Natural killer cell treated with Interleukin-12 subunit alpha and Interleukin-12 subunit beta and Interleukin-15 and Interleukin-18, amount 100 ng/mL, for 72 hours (primary cell): ENCODE measurements at regions not wholly inside any gene's neighbourhood (a gene's known extent, or its start where the extent isn't known, plus 50 kb on each side); places are given as distances from the start of the nearest gene placed in this dataset.
"Not testable (repeated sequence)": the region's sequence is repeated elsewhere in the genome, so short reads cannot be mapped to it uniquely, and the experiment has no call there.

Experiments
- ATAC-seq, 2 donors: fragments of 150-1000 bp; cut with Tn5 transposase in 1 of 2; sonication (Bioruptor Pico), chemical (Tn5 transposase) in 1 of 2; 2 replicates each; pipeline ENCODE4 v1.10.0; 2021
- DNase-seq: peaks from one replicate; pipeline ENCODE4 v3.0.0; 2022; ENCODE audit warnings: low spot score
- H3K27ac Mint-ChIP-seq, 2 donors: 1 replicate in 1 of 2; 2 replicates in 1 of 2; pipeline ENCODE4 v1.8.0; 2022; ENCODE audit warnings: mixed read lengths in 2 of 2, mild to moderate bottlenecking in 1 of 2, moderate library complexity in 1 of 2
- H3K27me3 Mint-ChIP-seq, 2 donors: 1 replicate in 1 of 2; 2 replicates in 1 of 2; pipeline ENCODE4 v1.8.0; 2022; ENCODE audit warnings: mixed read lengths in 2 of 2
- H3K36me3 Mint-ChIP-seq: one replicate; pipeline ENCODE4 v1.8.0; 2022; ENCODE audit warnings: mixed read lengths
- H3K4me1 Mint-ChIP-seq, 2 donors: 1 replicate in 1 of 2; 2 replicates in 1 of 2; pipeline ENCODE4 v1.8.0; 2022; ENCODE audit warnings: low read depth in 2 of 2, mixed read lengths in 2 of 2, mild to moderate bottlenecking in 1 of 2
- H3K4me3 Mint-ChIP-seq: one replicate; pipeline ENCODE4 v1.8.0; 2022; ENCODE audit warnings: mixed read lengths
- H3K9me3 Mint-ChIP-seq: 2 replicates; pipeline ENCODE4 v1.8.0; 2022; ENCODE audit warnings: mixed read lengths

DNA sequence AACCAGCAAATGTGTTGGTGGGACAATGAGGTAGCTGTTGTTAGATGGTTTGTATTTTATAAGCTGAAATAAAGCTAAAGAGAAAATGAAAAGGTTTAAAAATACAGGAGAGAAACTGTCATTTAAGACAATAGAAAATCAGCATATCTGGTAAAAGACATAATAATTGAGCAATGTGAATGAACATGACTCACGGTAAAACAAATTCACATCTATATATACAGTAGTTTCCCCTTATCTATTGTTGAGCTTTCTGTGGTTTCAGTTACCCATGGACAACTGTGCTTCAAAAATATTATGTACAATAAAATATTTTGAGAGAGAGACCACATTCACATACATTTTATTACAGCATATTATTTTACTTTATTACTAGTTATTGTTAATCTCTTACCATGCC, 1649.8 kb downstream of the EFNA5 start:
- Mint-ChIP-seq H3K27ac (no peak overlapping the region), H3K9me3 (peaks cover 22% of the 10 kb centered on the region), H3K27me3 (no peaks in the 10 kb centered on the region), H3K4me1 (no peaks in the 10 kb centered on the region), H3K4me3 (no peak overlapping the region), H3K36me3 (peaks cover 4% of the 10 kb centered on the region)
- no peak for DNase-seq
- ATAC-seq, result no peak

- H3K36me3 Mint-ChIP-seq, result peaks cover 4% of the 10 kb centered on the region
- no peaks in the 10 kb centered on the region for H3K4me1 Mint-ChIP-seq
- H3K9me3 Mint-ChIP-seq, result peaks cover 17% of the 10 kb centered on the region
- H3K27ac Mint-ChIP-seq, result no peak overlapping the region
- DNase-seq (no peak), ATAC-seq (no peak)
- no peak overlapping the region for H3K4me3 Mint-ChIP-seq
- no peaks in the 10 kb centered on the region for H3K27me3 Mint-ChIP-seq
Observed at GRCh38 chr5:106019261-106019660, 1651.5 kb downstream of the EFNA5 start.

GRCh38 chr5:106017243-106017857, 1653.4 kb downstream of the EFNA5 start:
- no peak overlapping the region for H3K4me3 Mint-ChIP-seq
- no peak for ATAC-seq

DNA sequence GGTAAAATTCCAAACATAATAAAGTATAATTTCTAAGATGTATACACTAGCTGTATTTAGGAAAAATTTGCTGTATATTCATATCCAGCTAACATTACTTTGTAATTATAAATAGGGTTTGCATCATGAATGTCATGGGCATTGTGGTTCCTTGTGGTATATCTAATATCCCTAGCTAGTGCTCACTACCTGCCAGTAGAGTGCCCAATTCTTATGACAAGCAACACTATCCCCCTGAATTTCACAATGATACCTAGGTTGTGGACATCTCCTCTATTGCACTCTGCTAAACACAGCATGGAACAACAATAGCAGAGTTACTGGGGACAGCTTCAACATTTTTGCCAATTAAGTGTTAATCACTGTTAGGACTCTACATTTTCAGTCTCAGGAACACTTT, 1656.5 kb downstream of the EFNA5 start:
- DNase-seq, result no peak
- Mint-ChIP-seq H3K27me3 (no peaks in the 10 kb centered on the region), H3K27ac (no peak overlapping the region), H3K9me3 (peaks cover 14% of the 10 kb centered on the region), H3K36me3 (no peaks in the 10 kb centered on the region), H3K4me1 (no peaks in the 10 kb centered on the region), H3K4me3 (no peak overlapping the region)
- no peak for ATAC-seq

More at GRCh38 chr5:106017243-106017857, 1653.4 kb downstream of the EFNA5 start:
- H3K27ac Mint-ChIP-seq, result no peak overlapping the region
- H3K4me1 Mint-ChIP-seq, result no peaks in the 10 kb centered on the region
- no peak for DNase-seq
- peaks cover 4% of the 10 kb centered on the region for H3K36me3 Mint-ChIP-seq
- no peaks in the 10 kb centered on the region for H3K27me3 Mint-ChIP-seq
- peaks cover 17% of the 10 kb centered on the region for H3K9me3 Mint-ChIP-seq

DNA sequence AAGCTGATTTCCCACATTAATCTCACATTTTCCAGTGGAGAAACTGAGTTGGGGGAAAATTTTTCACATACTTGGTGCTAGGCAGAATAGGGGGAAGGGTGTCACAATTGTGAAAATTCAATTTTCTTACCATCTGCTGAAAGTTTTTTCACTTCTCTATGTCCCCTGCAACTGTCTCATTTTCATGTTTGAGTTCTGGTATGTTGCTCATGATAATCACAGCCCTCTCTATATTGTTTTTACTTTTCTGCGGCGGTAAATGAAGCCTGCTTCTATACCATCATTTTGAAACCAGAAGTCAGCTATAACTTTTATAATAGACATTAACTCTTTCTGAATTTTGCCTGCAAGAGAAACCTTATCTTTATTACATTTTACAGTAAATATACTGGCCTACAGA, 1664.5 kb downstream of the EFNA5 start:
- Mint-ChIP-seq H3K36me3 (peaks cover 4% of the 10 kb centered on the region), H3K4me3 (no peak overlapping the region), H3K27me3 (no peaks in the 10 kb centered on the region), H3K27ac (no peak overlapping the region), H3K9me3 (peaks cover 23% of the 10 kb centered on the region), H3K4me1 (no peaks in the 10 kb centered on the region)
- ATAC-seq, result no peak
- DNase-seq, result no peak

DNA sequence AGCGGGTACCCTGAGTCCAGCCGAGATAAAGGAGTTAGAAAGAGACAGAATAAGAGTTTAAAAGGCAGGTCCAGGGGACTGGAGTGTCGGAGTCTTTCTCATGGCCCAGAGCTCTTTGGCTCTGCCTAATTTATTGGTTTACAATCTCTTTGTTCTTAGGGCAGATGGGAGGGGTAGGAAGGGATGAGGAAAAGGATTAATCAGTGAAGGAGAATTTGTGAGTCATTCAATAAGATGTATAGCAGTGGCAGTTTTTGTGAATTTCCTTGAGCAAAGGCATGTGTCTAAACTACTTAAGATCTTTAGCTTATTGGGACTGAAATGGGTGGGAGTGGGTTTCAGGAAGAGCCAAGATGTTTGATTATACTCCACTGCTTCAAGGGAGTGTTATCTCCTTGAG, 1671.7 kb downstream of the EFNA5 start:
- not testable (repeated sequence) for H3K27ac Mint-ChIP-seq, H3K36me3 Mint-ChIP-seq, DNase-seq, H3K27me3 Mint-ChIP-seq, ATAC-seq, H3K4me3 Mint-ChIP-seq, H3K4me1 Mint-ChIP-seq
- peaks cover 27% of the 10 kb centered on the region for H3K9me3 Mint-ChIP-seq

- no peak overlapping the region for H3K4me3 Mint-ChIP-seq
- no peak overlapping the region for H3K27ac Mint-ChIP-seq
- no peaks in the 10 kb centered on the region for H3K4me1 Mint-ChIP-seq
- peaks cover 14% of the 10 kb centered on the region for H3K9me3 Mint-ChIP-seq
- ATAC-seq, result no peak
- no peaks in the 10 kb centered on the region for H3K36me3 Mint-ChIP-seq
- no peaks in the 10 kb centered on the region for H3K27me3 Mint-ChIP-seq
- no peak for DNase-seq
Observed at GRCh38 chr5:105993027-105993426, 1677.7 kb downstream of the EFNA5 start.

DNA sequence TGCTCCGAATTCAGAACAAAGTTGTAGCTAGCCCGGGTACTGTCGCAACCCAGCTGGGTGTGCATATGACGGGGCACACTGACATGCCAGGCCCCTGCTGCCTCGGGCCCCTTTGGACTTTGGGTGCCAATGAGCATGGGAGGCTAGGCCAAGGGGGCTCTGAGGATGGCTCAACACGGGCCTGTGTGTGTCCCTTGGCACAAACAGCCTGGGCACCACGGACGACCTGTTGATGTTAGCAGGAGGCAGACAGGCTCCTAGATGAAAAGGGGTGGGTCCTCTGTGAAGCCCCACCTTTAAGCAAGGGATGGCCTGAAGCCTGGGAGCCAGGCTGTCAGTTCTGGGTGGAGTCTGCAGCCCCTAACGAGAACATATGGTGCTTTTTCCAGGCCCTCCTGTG, 1688.2 kb downstream of the EFNA5 start:
- Mint-ChIP-seq H3K27me3 (no peaks in the 10 kb centered on the region), H3K27ac (no peak overlapping the region), H3K9me3 (peaks cover 4% of the 10 kb centered on the region), H3K36me3 (no peaks in the 10 kb centered on the region), H3K4me3 (no peak overlapping the region), H3K4me1 (no peaks in the 10 kb centered on the region)
- ATAC-seq (peak in 1 of 2 donors; percentile 31), DNase-seq (no peak)

GRCh38 chr5:105978011-105978410, 1692.7 kb downstream of the EFNA5 start:
- Mint-ChIP-seq H3K9me3 (peaks cover 7% of the 10 kb centered on the region), H3K4me3 (no peak overlapping the region), H3K4me1 (no peaks in the 10 kb centered on the region), H3K27me3 (no peaks in the 10 kb centered on the region), H3K36me3 (no peaks in the 10 kb centered on the region), H3K27ac (no peak overlapping the region)
- ATAC-seq (no peak), DNase-seq (no peak)

DNA sequence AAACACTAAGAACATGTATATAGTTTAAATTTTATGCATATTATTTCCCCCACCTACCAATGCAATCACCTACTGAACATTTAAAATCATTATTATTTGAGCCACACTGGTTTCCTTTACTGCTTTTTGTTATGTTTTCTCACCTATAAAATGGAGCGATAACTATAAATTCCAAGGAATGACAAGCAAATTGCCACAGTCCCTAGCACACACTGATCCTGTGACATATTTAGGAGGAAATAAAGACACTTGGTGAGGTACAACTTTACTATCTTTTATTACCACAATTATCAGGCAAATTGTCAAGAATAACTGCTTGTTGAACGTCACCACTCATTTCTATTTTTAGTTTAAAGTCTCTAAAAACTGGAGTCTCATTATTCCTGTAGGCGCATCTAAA, 1693.6 kb downstream of the EFNA5 start:
- H3K36me3 Mint-ChIP-seq, result no peaks in the 10 kb centered on the region
- H3K27ac Mint-ChIP-seq, result no peak overlapping the region
- no peaks in the 10 kb centered on the region for H3K4me1 Mint-ChIP-seq
- ATAC-seq (no peak), DNase-seq (no peak)
- H3K4me3 Mint-ChIP-seq, result no peak overlapping the region
- H3K9me3 Mint-ChIP-seq, result peaks cover 7% of the 10 kb centered on the region
- H3K27me3 Mint-ChIP-seq, result no peaks in the 10 kb centered on the region

DNA sequence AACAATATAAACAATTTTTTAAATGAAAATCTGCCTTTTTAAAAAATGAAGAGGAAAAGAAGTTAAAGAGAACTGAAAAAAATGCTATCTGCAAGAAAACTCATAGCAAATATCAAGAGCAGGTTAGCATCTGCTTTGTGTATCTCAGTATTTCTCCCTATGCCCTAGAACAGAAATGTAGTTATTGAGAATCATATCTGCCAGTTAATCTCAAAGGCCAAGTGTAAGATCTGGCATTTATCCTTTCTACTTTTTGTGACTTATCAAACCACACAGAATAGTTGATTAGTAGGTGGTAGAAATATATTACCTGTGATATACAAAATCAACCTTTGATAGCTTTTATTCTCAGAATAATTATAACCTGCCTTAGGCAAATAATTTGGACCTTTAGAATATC, 1699.8 kb downstream of the EFNA5 start:
- Mint-ChIP-seq H3K36me3 (no peaks in the 10 kb centered on the region), H3K27me3 (no peaks in the 10 kb centered on the region), H3K27ac (no peak overlapping the region), H3K4me1 (no peaks in the 10 kb centered on the region), H3K4me3 (no peak overlapping the region), H3K9me3 (peaks cover 11% of the 10 kb centered on the region)
- ATAC-seq (no peak), DNase-seq (no peak)

GRCh38 chr5:105968981-105969380, 1701.8 kb downstream of the EFNA5 start:
- ATAC-seq, result no peak
- no peaks in the 10 kb centered on the region for H3K4me1 Mint-ChIP-seq
- no peak overlapping the region for H3K4me3 Mint-ChIP-seq
- H3K27me3 Mint-ChIP-seq, result no peaks in the 10 kb centered on the region
- H3K9me3 Mint-ChIP-seq, result peaks cover 11% of the 10 kb centered on the region
- H3K36me3 Mint-ChIP-seq, result no peaks in the 10 kb centered on the region
- no peak overlapping the region for H3K27ac Mint-ChIP-seq
- DNase-seq, result no peak

DNA sequence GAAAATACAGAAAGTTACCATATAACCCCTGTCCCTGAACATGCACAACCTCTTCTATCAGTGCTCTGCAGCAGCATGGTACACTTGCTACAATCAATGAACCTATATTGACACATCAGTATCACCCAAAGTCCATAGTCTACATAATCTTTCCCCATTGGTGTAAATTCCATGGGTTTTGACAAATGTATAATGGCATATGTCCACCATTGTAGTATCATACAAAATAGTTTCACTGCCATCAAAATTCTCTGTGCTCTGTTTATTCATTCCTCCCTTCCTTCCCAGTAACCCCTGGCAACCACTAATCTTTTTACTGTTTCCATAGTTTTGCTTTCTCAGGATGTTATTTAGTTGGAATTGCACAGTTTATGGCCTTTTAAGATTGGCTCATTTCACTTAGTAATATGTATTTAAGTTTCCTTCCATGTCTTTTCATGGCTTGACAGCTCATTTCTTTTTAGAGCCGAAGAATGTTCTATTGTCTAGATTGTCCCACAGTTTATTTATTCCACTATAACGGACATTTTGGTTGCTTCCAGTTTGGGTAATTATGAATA, 1707.0 kb downstream of the EFNA5 start:
- no peak overlapping the region for H3K27ac Mint-ChIP-seq
- no peaks in the 10 kb centered on the region for H3K4me1 Mint-ChIP-seq
- DNase-seq, result no peak
- peaks cover 10% of the 10 kb centered on the region for H3K9me3 Mint-ChIP-seq
- ATAC-seq, result no peak
- H3K36me3 Mint-ChIP-seq, result no peaks in the 10 kb centered on the region
- H3K4me3 Mint-ChIP-seq, result no peak overlapping the region
- H3K27me3 Mint-ChIP-seq, result no peaks in the 10 kb centered on the region

- DNase-seq, result no peak
- H3K36me3 Mint-ChIP-seq, result no peaks in the 10 kb centered on the region
- H3K4me3 Mint-ChIP-seq, result no peak overlapping the region
- no peak for ATAC-seq
- H3K9me3 Mint-ChIP-seq, result peaks cover 7% of the 10 kb centered on the region
- H3K27me3 Mint-ChIP-seq, result no peaks in the 10 kb centered on the region
- no peak overlapping the region for H3K27ac Mint-ChIP-seq
- no peaks in the 10 kb centered on the region for H3K4me1 Mint-ChIP-seq
Observed at GRCh38 chr5:105961572-105961971, 1709.2 kb downstream of the EFNA5 start.
